Endothelial cell of hepatic sinusoid (primary cell): ENCODE measurements at regions not wholly inside any gene's neighbourhood (a gene's known extent, or its start where the extent isn't known, plus 50 kb on each side); places are given as distances from the start of the nearest gene placed in this dataset.
"Not testable (repeated sequence)": the region's sequence is repeated elsewhere in the genome, so short reads cannot be mapped to it uniquely, and the experiment has no call there.

Experiments
- in situ Hi-C: cut with HindIII; loops from 2 replicates; pipeline ENCODE4 v1.10.0; 2017; ENCODE audit warnings: low sequenced_read_pairs

GRCh38 chr4:87901422-87901992 is 68.7 kb downstream of the MEPE start:
- in situ Hi-C loops: no loop called here

GRCh38 chr4:87904639-87905160 is 70.8 kb upstream of the SPP1 start:
- in situ Hi-C loops: loop anchor here (5.0 kb wide), 1 partner anchor 73 kb away; the partner anchor contains the start of gene SPP1

- in situ Hi-C loops: loop anchor here (5.0 kb wide), 1 partner anchor 69 kb away; the partner anchor contains the start of gene SPP1
Observed at GRCh38 chr4:87908336-87908735, 67.2 kb upstream of the SPP1 start.

- in situ Hi-C loops: no loop called here
Observed at GRCh38 chr4:87910795-87911194, 64.7 kb upstream of the SPP1 start.

DNA sequence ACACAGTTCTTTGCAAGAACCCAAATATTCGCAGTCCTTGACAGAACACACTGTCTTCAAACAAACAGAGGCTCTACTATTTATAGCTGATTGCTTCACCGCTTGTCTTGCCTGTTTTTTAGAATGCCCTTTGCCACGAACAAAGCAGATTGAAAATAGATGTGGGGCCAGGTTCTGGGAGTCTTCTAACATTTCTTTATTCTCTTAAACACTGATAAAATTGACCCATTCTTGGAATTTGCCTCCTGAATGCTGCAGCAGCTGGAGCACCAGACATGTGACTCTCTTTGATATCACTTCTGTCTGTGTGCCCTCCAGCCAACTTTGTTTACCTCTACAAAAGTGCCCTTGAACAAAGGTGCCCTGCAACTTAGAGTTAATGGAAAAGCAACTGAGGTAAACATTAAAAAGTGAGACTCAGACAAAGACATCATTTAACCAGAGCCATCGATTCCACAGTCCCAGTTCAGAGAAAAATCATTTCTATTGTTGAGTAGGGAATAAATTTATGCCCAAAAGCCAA is 64.2 kb upstream of the SPP1 start:
- in situ Hi-C loops: no loop called here

GRCh38 chr4:87912164-87913004 is 63.1 kb upstream of the SPP1 start:
- in situ Hi-C loops: no loop called here

DNA sequence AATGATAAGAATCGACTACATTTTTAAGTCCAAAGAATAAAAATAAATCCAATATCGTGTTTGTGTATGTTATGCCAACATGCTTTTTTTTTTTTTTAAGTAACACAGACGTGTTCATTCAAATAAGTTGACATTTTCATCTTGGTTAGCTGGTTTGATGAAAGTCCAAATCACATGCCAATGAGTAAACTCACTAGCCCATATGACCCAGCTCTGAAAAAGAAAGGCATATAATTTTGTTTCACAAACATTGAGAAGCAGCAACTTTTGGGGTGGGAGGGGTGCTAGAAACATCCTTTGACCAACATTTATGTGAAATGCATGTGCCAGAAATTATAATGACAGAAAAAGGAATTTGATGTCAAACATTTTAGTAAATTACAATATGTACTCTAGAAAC is 61.6 kb upstream of the SPP1 start:
- in situ Hi-C loops: no loop called here

GRCh38 chr4:87915621-87916020 is 59.9 kb upstream of the SPP1 start:
- in situ Hi-C loops: no loop called here

- in situ Hi-C loops: no loop called here
Observed at GRCh38 chr4:87916626-87917025, 58.9 kb upstream of the SPP1 start.

GRCh38 chr4:87917911-87918310 is 57.6 kb upstream of the SPP1 start:
- in situ Hi-C loops: not testable (repeated sequence)

- in situ Hi-C loops: no loop called here
Observed at GRCh38 chr4:87918314-87919058, 57.0 kb upstream of the SPP1 start.

- in situ Hi-C loops: not testable (repeated sequence)
Observed at GRCh38 chr4:87919304-87919703, 56.2 kb upstream of the SPP1 start.

GRCh38 chr4:87919941-87920340 is 55.6 kb upstream of the SPP1 start:
- in situ Hi-C loops: no loop called here

DNA sequence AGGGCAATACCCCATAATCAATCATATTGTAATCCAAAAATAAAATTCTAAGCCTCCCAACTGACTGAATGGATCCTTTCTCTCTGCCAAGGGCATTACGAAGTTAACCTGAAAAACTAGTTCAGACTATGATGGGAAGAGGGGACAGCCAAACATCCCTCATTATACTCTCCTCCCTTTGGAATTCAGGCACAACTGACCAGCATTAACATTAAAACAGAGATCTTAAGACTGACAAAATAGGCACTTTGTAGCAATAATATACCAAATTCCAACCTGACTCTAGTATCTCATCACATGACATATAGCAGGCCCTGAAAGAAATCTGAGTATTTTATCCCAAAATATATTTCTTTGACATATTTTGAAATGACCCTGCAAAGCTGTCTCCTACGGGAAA is 55.0 kb upstream of the SPP1 start:
- in situ Hi-C loops: no loop called here

GRCh38 chr4:87921626-87922479 is 53.7 kb upstream of the SPP1 start:
- in situ Hi-C loops: not testable (repeated sequence)

DNA sequence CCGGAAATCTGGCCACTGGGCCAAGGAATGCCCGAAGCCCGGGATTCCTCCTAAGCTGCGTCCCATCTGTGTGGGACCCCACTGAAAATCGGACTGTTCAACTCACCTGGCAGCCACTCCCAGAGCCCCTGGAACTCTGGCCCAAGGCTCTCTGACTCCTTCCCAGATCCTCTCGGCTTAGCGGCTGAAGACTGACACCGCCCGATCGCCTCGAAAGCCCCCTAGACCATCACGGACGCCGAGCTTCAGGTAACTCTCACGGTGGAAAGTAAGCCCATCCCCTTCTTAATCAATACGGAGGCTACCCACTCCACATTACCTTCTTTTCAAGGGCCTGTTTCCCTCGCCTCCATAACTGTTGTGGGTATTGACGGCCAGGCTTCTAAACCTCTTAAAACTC is 51.4 kb upstream of the SPP1 start:
- in situ Hi-C loops: not testable (repeated sequence)
